HG03097 (cell line): ENCODE measurements at regions not wholly inside any gene's neighbourhood (a gene's known extent, or its start where the extent isn't known, plus 50 kb on each side); places are given as distances from the start of the nearest gene placed in this dataset.
"Not testable (repeated sequence)": the region's sequence is repeated elsewhere in the genome, so short reads cannot be mapped to it uniquely, and the experiment has no call there.

Experiments
- ATAC-seq: cut with Tn5 transposase; IDR thresholded peaks from one replicate; pipeline ENCODE4 v1.9.1; 2021; ENCODE audit not compliant: unreplicated experiment, low FRiP score

DNA sequence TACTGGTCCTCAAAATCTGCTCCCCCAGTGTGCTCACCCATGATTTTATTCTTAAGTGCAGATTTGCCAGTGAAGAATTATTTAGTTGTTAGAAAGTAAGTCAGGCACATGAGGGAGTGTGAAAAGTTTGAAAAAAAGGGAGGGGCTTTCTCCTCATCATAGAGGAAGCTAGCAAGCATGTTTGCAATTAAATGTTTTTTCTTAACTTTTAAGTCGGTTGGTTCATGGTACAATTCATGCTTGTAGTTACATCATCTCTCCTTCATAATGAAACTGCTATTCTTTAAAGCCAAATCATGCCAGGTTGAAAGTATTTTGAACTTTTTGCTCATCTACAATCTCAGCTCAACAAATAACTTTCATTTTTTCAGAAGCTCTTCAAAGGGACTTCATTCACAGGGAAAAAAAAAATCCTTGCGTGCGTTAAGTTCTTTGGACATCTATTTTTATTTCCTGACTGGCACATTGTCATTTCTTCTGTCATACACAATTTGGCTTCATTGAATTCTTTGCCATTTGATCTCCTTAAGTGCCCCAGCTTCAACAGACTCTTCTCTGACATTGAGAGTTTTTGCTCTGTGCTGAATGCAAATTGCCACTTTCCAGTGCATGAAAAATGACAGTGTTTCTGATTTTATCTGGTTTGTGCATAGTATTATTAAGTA is 456.9 kb downstream of the TMEM232 start:
- ATAC-seq: no peak

DNA sequence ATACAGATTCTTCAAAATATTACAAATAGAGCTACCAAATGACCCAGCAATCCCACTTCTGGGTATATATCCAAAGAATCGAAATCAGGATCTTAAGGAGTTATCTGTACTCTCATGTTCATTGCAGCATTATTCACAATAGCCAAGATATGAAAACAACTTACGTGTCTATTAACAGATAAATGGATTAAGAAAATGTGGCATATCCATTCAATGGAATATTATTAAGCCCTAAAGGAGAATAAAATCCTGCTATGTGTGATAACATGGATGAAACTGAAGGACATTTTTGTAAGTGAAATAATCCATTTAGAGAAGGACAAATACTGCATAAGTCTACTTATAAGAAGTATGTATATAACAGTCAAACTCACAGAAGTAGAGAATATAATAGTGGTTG is 450.6 kb downstream of the TMEM232 start:
- no peak for ATAC-seq

DNA sequence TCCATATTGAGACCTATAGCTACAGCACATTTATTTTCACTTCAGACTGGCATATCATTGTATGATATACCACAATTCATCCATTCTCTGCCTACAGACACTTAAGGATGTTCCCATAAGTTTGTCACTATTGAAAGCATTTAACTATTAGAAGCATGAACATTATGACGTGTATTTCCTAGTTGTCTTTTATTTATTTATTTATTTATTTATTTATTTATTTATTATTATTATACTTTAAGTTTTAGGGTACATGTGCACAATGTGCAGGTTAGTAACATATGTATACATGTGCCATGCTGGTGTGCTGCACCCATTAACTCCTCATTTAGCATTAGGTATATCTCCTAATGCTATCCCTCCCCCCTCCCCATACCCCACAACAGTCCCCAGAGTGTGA is 448.0 kb downstream of the TMEM232 start:
- ATAC-seq: not testable (repeated sequence)

DNA sequence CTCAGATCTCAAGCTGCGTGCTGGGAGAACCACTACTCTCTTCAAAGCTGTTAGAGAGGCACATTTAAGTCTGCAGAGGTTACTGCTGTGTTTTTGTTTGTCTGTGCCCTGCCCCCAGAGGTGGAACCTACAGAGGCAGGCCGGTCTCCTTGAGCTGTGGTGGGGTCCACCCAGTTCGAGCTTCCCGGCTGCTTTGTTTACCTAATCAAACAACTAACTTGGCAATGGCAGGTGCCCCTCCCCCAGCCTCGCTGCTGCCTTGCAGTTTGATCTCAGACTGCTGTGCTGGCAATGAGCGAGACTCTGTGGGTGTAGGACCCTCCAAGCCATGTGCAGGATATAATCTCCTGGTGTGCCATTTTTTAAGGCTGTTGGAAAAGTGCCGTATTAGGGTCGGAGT is 442.4 kb downstream of the TMEM232 start:
- not testable (repeated sequence) for ATAC-seq

DNA sequence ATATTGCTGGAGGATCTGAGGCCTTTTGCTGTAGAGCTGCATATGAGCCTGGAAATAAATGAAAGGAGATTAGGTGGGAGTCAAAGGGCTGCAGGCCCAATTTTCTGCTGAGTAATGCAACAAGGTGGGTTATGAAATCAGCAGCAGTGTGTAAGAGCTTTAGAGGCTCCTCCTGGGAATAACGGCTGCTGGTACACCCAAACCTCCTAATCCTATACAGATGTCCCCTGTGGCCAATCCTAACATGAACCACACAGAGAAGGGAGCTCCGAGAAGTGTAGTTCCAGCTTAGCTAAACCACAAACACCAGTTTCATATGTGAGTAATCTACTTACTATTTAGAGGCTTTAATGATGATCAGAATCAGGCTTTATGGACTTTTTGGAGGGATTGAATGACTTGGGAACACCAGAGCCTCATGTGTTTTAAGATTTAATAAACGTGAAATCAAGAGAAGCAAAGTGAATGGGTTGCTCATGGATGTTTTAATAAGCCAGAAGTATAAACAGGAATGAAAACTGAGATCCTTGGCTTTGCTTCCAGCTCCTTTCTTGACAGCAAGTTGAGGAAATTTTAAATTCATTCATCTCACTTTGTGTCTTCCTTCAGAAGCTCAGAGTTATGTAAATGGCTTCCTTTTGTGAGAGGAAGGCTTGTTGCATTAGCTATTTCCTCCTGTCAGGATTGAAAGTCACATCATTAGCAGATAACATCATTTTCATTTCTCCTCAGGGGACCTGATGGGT is 437.5 kb downstream of the TMEM232 start:
- ATAC-seq: no peak

DNA sequence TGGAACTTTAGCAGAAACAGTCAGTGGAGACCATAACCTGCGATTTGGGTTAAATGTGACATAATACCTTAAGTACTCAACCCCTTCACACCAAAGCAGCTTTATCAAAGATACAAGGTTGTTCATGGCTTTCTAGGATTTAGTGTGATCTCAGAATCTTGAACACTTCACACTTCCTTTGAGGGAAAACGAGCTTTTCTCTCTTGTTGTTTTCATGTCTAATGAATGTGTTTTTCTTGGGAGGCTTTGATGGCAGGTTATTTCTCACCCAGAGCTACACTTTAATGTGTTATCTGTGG is 437.0 kb downstream of the TMEM232 start:
- ATAC-seq: no peak

DNA sequence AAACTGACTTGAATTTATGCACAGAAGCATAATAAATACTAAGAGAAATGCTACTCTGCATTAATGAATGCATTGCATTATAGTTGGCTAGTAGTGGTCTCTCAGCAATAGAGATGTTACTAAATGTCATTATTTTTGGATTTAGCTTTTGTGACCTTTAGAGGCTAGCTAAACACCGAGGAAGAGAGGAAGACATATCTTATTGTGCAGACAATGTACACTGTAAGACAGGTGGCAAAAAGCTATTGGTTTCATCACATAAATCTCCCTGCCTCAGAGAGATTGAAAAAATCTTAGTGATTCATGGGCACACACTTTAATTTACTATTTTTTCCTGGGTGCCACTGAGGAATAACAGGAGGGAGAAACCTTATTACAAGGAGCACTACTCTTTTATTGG is 435.9 kb downstream of the TMEM232 start:
- ATAC-seq: no peak

DNA sequence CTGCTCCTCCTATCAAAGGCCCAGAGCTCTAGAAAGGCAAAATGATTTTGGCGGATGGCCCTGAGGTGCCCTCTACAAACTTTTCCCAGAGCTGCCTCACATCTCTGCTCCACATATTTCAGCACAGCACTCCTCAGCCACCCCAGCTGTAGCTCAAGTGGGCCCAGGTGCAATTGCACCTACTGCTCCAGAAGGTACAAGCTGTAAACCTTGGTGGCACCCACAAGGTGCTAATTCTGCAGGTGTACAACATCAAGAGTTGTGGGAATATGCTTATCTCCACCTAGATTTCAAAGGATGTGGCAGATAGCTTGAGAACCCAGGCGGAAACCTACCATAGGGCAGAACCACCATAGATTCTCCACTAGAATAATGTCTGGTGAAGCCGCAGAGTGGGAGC is 432.2 kb downstream of the TMEM232 start:
- no peak for ATAC-seq

DNA sequence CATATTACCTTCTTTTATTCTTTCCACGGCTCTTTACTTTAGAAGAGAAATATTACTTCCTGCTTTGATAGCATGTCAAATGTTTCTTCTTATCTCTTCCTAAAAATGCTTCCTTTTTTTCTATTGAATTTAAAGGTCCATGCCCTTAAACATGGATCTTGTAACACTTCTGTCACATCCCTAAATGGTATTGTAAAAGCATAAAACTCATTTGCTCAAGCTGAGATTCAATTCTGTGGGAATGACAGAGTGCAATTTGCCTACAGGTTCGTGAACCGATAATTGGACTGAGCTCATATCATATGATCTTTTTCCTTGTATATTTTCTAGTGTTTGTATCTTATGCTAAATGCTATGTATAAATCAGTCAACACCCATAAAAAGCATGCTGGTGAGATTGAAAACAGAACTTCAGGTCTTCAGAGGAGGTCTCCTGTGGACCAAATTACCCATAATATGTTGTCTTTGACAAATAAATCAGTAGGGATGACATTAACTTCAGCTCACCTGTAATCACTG is 429.3 kb downstream of the TMEM232 start:
- ATAC-seq: no peak

DNA sequence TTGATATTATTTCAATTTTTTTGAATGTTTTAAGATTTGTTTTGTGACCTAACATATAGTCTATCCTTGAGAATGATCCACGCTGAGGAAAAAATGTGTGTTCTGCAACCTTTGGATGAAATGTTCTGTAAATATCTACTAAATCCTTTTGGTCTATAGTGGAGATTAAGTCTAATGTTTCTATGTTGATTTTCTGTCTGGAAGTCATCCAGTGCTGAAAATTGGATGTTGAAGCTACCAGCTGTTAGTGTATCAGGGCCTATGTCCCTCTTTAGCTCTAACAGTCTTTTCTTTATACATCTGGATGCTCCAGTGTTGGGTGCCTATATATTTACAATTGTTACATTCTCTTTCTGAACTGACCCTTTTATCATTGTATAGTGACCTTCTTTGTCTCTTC is 422.3 kb downstream of the TMEM232 start:
- no peak for ATAC-seq

DNA sequence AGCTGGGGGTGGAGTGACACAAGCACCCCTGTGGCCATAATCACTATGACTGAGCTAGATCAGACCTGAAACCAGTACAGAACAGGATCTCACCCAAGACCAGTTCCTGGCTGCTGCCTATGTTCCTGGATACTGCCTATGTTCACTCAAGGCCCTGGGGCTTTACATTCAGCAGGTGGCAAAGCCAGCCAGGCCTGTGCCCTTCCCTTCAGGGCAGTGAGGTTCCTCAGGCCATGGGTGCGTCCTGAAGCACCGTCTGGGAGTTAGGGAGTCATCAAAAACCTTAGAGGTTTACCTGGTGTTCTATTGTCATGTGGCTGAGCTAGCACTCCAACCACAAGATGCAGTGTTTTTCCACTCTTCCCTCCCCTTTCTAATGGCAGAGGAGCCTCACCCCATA is 419.8 kb downstream of the TMEM232 start:
- ATAC-seq: no peak

DNA sequence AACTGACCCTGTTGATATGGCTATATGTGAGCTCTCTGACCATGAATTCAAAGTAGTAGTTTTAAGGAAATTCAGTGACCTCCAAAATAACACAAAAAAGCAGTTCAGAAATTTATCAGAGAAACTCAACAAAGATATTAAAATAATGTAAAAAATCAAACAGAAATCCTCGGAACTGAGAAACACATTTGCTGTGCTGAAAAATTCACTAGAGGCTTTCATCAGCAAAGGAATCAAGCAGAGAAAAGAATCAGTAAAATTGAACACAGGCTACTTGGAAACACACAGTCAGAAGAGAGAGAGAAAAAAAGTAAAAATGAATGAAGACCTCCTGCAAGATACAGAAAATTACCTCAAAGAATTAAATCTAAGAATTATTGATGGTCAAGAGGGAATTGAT is 417.2 kb downstream of the TMEM232 start:
- no peak for ATAC-seq

DNA sequence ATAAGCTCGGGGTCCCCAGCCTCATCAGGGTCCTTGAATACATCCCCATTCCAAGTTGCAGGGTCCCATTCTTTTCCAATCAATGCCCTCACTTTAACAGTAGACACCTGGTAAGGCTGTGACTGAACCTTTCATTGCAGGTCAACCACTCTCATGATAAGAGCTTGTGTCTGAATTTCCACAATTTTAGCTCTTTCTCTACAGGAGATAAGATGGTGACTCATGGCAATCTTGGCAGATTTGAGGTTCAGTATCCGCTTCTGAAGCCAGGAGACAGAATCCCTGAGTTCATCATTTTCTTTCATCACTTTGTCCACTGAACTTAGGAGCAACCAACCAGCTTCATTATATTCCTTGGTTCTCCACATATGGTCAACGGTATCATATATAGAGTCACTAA is 409.9 kb downstream of the TMEM232 start:
- ATAC-seq: not testable (repeated sequence)

DNA sequence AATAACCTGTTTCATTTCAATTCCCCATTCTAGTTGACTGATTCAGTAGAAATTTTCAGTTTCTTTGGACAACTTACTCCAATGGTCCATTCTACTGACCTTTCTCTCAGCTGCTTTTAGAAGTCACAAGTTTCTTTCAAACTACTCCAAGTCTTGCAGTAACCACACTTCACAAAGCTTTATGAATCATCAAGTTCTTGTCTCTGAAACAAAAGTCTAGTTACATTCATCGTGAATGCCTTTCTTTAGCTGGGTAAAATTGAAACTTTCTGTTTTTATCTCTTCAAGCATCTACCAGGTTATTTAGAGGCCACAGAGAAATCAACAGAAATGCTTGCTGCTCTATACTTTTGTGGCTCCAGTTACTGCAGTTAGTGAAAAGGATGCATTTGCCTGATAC is 405.4 kb downstream of the TMEM232 start:
- ATAC-seq: no peak

DNA sequence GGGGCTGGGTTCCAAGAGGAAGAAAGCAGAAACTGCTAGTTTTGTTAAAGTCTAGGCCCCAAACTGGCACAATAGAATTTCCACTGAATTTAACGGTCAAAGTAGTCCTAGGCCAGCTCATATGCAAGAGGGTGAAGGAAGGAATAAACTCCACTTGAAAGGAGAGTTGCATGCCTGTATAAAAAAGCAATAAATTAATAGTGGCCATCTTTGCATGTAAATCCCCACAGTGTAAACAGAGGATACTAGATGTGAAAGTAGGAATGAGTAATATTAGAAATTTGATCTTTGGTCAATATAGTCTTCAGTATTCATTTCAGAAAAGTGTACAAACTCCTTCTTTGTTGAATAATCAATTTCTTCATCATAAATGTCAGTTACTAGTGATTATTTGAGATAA is 403.1 kb downstream of the TMEM232 start:
- no peak for ATAC-seq

DNA sequence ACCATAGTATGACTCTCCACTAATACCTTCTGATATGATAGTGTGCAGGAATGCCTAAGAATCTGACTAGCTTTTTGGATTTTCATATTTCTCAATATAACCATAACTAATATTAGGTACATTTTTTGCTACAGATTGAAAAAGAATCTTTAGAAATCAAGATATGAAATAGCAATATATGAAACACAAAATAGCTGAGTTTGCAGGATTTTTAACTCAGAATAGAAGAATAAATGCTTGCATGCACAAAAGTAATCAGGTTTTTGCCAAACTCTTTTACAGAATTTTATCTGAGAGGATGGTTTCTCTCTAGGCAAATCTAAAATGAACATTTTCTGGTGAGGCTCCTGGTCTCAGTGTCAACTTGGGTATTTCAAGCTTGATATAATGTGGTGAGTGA is 402.6 kb downstream of the TMEM232 start:
- ATAC-seq: no peak

DNA sequence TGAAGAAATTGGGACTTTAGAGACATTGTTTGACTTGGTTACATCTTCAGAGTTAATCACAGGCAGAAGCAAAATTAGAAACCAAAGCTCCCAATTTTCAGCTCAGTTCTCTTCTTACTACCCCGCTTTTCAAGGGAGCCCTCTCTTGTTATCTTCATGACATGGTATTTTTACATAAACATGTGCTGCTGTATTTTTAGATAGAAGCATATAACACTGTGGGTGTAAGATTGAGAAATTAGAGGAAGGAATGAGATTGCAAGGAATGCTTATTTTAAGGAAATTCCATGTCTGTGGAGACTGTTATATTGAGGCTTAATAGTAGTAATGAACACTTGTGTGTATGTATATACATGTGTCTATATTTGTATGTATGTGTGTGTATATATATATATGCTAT is 401.6 kb downstream of the TMEM232 start:
- no peak for ATAC-seq

DNA sequence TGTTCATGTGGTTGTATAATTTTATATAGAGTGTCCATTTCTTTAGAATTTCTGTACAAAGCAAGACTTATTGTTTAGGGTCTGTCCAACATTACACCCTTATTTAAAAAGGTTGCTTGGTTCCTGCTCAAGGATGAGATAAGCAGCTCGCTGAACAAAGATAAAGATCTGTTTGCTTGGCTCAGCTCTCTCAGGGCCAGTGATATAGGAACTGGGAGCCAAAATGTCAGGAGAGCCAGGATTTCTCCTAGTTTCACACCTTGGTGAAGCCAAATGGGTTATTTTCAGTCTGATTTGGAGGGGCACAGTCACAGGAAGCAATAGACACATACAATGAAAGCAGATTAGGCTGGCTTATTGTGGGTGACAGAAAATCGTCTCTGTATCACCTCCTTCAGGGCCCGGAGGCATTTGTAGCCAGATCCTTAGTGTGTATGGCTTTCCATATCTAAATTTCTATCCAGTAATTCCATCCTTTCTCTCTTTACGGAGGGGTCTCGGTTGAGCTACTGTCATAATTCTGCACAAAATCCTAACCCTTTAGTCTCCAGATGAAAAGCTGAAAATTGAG is 396.4 kb downstream of the TMEM232 start:
- ATAC-seq: no peak

DNA sequence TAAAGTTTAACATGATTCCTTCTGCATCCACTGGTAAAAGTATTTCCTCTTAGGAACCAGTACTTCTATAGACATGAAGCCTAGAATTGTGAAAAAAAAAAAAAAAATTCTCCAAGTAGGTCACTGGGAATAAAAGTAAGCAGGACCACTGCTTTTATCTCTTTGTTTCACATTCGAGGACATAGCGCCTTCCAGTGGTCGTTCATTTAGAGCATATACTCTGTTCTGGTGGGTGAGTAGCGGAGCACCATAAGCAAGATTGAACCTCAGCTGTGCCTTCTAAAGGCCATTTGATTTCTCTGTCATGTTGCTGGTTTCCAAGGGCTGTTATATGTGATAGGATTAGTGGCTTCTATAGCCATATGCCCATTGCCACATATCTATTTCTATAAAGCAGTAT is 393.1 kb downstream of the TMEM232 start:
- no peak for ATAC-seq

DNA sequence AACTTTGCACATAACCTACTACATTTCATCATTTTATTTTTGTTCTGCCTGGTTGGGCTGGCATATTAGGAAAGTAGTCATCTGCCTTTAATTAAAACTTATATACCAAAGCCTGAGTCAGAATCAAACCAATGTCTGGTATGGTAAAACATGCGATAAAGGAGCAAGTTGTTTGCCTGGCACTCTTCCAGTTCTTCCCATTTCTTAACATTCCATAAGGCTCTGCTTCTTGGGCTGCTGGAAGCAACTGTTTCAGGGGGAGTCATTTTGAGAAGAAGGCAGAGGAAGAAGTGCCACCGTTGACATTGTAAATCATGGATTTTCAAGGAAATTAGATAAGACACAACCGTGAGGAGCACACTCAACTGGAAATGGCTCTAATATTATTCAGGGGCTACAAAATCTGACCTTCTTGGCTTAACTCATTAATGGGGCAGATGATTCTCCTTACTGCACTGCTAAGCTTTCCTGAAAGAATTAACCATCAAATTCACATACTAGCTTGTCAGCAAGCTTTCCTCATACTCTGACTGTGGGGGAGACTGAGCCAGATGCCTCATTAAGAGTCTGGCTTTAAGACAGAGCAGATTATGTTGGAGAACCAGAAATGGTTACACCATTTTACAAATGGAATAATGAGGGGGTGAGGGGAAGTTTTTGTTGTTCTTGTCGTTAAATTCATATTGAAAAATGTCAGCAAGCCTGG is 391.0 kb downstream of the TMEM232 start:
- ATAC-seq: no peak

DNA sequence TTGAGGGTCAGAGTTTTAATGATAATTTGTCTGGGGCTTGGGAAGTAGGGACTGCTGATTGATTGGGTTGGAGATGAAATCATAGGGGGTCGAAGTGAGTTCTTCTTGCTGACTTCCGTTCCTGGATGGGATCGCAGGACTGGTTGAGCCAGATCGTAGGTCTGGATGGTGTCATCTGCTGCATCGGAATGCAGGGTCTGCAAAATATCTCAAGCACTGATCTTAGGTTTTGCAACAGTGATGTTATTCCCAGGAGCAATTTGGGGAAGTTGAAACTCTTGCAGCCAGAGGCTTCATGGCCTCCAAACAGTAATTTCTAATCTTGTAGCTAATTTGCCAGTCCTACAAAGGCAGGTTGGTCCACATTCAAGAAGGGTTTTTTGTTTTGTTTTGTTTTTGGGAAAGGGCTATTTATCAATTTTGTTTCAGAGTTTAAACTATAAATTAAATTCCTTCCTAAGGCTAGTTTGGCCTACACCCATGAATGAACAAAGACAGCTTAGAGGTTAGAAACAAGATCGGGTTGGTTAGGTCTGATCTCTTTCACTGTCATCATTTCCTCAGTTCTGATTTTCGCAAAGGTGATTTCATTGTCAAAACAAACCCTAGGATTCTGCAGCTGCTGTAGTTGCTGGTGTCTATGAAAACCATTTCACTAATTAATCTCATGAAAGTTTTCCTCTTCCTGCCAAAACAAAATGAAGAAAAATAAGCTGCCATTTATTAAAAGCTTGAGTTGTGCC is 388.0 kb downstream of the TMEM232 start:
- no peak for ATAC-seq
